GM12878 (cell line): ENCODE measurements at regions not wholly inside any gene's neighbourhood (a gene's known extent, or its start where the extent isn't known, plus 50 kb on each side); places are given as distances from the start of the nearest gene placed in this dataset.

ENCODE experiments used
- HCFC1 ChIP-seq: fragments of 150-350 bp; IDR thresholded peaks from 2 replicates; pipeline ENCODE4 v1.6.1; 2014; ENCODE audit warnings: low read length
- LARP7 ChIP-seq: fragments of 450-650 bp; IDR thresholded peaks from 2 replicates; pipeline ENCODE4 v1.6.1; 2017; ENCODE audit warnings: mild to moderate bottlenecking
- PRDM15 ChIP-seq: fragments of 450-650 bp; formaldehyde crosslinking; IDR thresholded peaks from 2 replicates; pipeline ENCODE4 v1.4.0; 2020; ENCODE audit warnings: mild to moderate bottlenecking, moderate library complexity
- SIX5 ChIP-seq: IDR thresholded peaks from 2 replicates; pipeline ENCODE4 v1.6.1; 2011; ENCODE audit warnings: mild to moderate bottlenecking, low read depth, low read length, moderate library complexity; ENCODE audit not compliant: severe bottlenecking
- ZBTB11 ChIP-seq: fragments of 450-650 bp; formaldehyde crosslinking; IDR thresholded peaks from 2 replicates; pipeline ENCODE4 v1.5.0; 2022; ENCODE audit warnings: mild to moderate bottlenecking, missing genetic modification characterization
- ZSCAN29 ChIP-seq: fragments of 450-650 bp; IDR thresholded peaks from 2 replicates; pipeline ENCODE4 v1.6.1; 2017; ENCODE audit warnings: mild to moderate bottlenecking, moderate library complexity

- TF ChIP-seq ZBTB11 (CRISPR knock-in tag) (no peak), LARP7 (no peak), HCFC1 (no peak), SIX5 (no peak), ZSCAN29 (no peak), PRDM15 (CRISPR knock-in tag) (no peak)
- TF ChIP-seq, all 136 proteins: peak for 0
These were observed 124.5 kb upstream of the ARSJ start (continued) for GRCh38 chr4:114103908-114104307.
